HEK293T (cell line): ENCODE measurements at regions not wholly inside any gene's neighbourhood (a gene's known extent, or its start where the extent isn't known, plus 50 kb on each side); places are given as distances from the start of the nearest gene placed in this dataset.

Experiments
- ARNT ChIP-seq: fragments of 450-650 bp; IDR thresholded peaks from 2 replicates; pipeline ENCODE4 v1.6.1; 2017; ENCODE audit warnings: mild to moderate bottlenecking
- CTBP1 ChIP-seq: fragments of 450-650 bp; IDR thresholded peaks from 2 replicates; pipeline ENCODE4 v1.6.1; 2016; ENCODE audit warnings: borderline replicate concordance
- ELF4 ChIP-seq: fragments of 450-650 bp; IDR thresholded peaks from 2 replicates; pipeline ENCODE4 v1.6.1; 2017; ENCODE audit warnings: antibody characterized with exemption
- FOXA1 ChIP-seq: fragments of 450-650 bp; IDR thresholded peaks from 2 replicates; pipeline ENCODE4 v1.6.1; 2016; ENCODE audit warnings: mild to moderate bottlenecking
- FOXK2 ChIP-seq: fragments of 450-650 bp; IDR thresholded peaks from 2 replicates; pipeline ENCODE4 v1.6.1; 2016; ENCODE audit warnings: mild to moderate bottlenecking
- FOXM1 ChIP-seq: fragments of 450-650 bp; IDR thresholded peaks from 2 replicates; pipeline ENCODE4 v1.6.1; 2017; ENCODE audit warnings: mild to moderate bottlenecking, borderline replicate concordance
- HDGF ChIP-seq: fragments of 450-650 bp; IDR thresholded peaks from 2 replicates; pipeline ENCODE4 v1.6.1; 2017; ENCODE audit warnings: antibody characterized with exemption, borderline replicate concordance
- L3MBTL2 ChIP-seq: fragments of 450-650 bp; conservative IDR thresholded peaks from 2 replicates; pipeline ENCODE4 v1.6.1; 2016; ENCODE audit warnings: mild to moderate bottlenecking
- LEF1 ChIP-seq: fragments of 450-650 bp; IDR thresholded peaks from 2 replicates; pipeline ENCODE4 v1.6.1; 2017; ENCODE audit warnings: mild to moderate bottlenecking, borderline replicate concordance
- PKNOX1 ChIP-seq: fragments of 450-650 bp; IDR thresholded peaks from 2 replicates; pipeline ENCODE4 v1.6.1; 2016
- SP1 ChIP-seq: fragments of 450-650 bp; IDR thresholded peaks from 2 replicates; pipeline ENCODE4 v1.6.1; 2017
- SUZ12 ChIP-seq: fragments of 450-650 bp; IDR thresholded peaks from 2 replicates; pipeline ENCODE4 v1.6.1; 2016; ENCODE audit warnings: mild to moderate bottlenecking
- TARDBP ChIP-seq: fragments of 450-650 bp; IDR thresholded peaks from 2 replicates; pipeline ENCODE4 v1.6.1; 2016
- ZNF384 ChIP-seq: fragments of 450-650 bp; IDR thresholded peaks from 2 replicates; pipeline ENCODE4 v1.6.1; 2016

DNA sequence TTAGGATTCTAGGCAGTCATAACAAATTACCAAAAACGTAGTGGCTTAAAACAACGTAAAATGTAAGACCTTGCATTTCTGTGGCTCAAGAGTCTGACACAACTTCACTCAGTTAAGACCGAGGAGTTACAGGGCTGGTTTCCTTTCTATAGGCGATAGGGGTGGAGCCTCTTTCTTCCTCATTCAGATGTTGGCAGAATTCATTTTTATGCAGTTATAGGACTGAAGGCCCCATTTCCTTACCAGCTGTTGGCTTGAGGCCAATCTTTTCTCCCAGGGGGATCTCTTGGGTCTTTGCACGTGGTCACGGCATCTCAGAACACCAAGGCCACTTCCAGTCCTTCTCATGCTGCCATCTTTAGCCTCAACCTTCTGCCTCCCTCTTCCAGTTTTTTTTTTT lies 145.2 kb downstream of the KCNJ2 start:
- TF ChIP-seq SP1, result no peak
- no peak for TF ChIP-seq L3MBTL2
- no peak for TF ChIP-seq FOXK2
- no peak for TF ChIP-seq FOXA1
- no peak for TF ChIP-seq TARDBP
- TF ChIP-seq SUZ12, result no peak
- TF ChIP-seq ARNT, result no peak
- TF ChIP-seq FOXM1, result no peak
- TF ChIP-seq ELF4, result no peak
- TF ChIP-seq ZNF384, result no peak
- no peak for TF ChIP-seq PKNOX1
- TF ChIP-seq HDGF, result no peak
- no peak for TF ChIP-seq LEF1
- no peak for TF ChIP-seq CTBP1
